ENCODE measurements at regions not wholly inside any gene's neighbourhood (a gene's known extent, or its start where the extent isn't known, plus 50 kb on each side); places are given as distances from the start of the nearest gene placed in this dataset.

DNA sequence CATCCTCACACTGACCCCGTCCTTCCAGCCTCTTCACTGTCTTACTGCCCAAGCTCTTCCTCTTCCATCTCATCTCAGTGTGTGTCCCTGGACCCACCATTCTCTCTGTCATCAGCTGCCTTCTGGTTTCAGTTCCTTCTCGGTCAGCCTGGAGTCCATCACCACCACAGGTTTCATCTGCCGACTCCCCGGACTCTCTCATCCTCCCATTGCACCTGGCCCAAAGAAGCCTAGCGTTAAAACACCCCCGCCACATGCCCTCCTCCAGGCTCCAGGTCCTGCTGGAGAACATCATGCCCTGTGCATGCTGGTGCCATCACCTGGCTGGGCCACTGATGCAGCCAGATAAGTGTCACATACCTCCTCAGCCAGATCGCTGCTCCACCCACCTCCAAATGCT lies 122.1 kb upstream of the GPR12 start:
- no peak overlapping the region for H3K4me3 ChIP-seq (ENCODE audit: low read depth, low read length)
- H3K36me3 ChIP-seq (ENCODE audit: control insufficient read depth, insufficient read depth, low read length): no peaks in the 10 kb centered on the region
- WGBS (ENCODE audit: insufficient coverage): 93% methylated on average over 7 of the region's 7 CpGs
- H3K27me3 ChIP-seq (ENCODE audit: control insufficient read depth, insufficient read depth, low read length): peaks cover 2% of the 10 kb centered on the region
- peaks cover 3% of the 10 kb centered on the region for H3K9me3 ChIP-seq (ENCODE audit: control insufficient read depth, insufficient read depth, low read length)
- peaks cover 6% of the 10 kb centered on the region for H3K4me1 ChIP-seq (ENCODE audit: control insufficient read depth, insufficient read depth, low read length)
- no peak overlapping the region for H3K27ac ChIP-seq (ENCODE audit: low read depth, low read length)
- no peak for DNase-seq (ENCODE audit: low read depth in 4 of 6, low spot score in 6 of 6)

- peaks cover 6% of the 10 kb centered on the region for H3K4me1 ChIP-seq (ENCODE audit: control insufficient read depth, insufficient read depth, low read length)
- peaks cover 2% of the 10 kb centered on the region for H3K27me3 ChIP-seq (ENCODE audit: control insufficient read depth, insufficient read depth, low read length)
- no peak overlapping the region for H3K4me3 ChIP-seq (ENCODE audit: low read depth, low read length)
- 15% methylated on average over 5 of the region's 6 CpGs for WGBS (ENCODE audit: insufficient coverage)
- no peak overlapping the region for H3K27ac ChIP-seq (ENCODE audit: low read depth, low read length)
- H3K9me3 ChIP-seq (ENCODE audit: control insufficient read depth, insufficient read depth, low read length): peaks cover 3% of the 10 kb centered on the region
- DNase-seq (ENCODE audit: low read depth in 4 of 6, low spot score in 6 of 6): peak in 2 of 6 donors; percentile 26 to 72
- H3K36me3 ChIP-seq (ENCODE audit: control insufficient read depth, insufficient read depth, low read length): no peaks in the 10 kb centered on the region
Measured at GRCh38 chr13:26881154-26881553, 120.6 kb upstream of the GPR12 start.

GRCh38 chr13:26880735-26881134 lies 120.1 kb upstream of the GPR12 start:
- H3K9me3 ChIP-seq (ENCODE audit: control insufficient read depth, insufficient read depth, low read length): peaks cover 3% of the 10 kb centered on the region
- no peaks in the 10 kb centered on the region for H3K36me3 ChIP-seq (ENCODE audit: control insufficient read depth, insufficient read depth, low read length)
- H3K27me3 ChIP-seq (ENCODE audit: control insufficient read depth, insufficient read depth, low read length): peaks cover 2% of the 10 kb centered on the region
- 33% methylated on average over 7 of the region's 8 CpGs for WGBS (ENCODE audit: insufficient coverage)
- peak in 1 of 6 donors; percentile 28 for DNase-seq (ENCODE audit: low read depth in 4 of 6, low spot score in 6 of 6)
- no peak overlapping the region for H3K27ac ChIP-seq (ENCODE audit: low read depth, low read length)
- no peak overlapping the region for H3K4me3 ChIP-seq (ENCODE audit: low read depth, low read length)
- peaks cover 6% of the 10 kb centered on the region for H3K4me1 ChIP-seq (ENCODE audit: control insufficient read depth, insufficient read depth, low read length)

DNA sequence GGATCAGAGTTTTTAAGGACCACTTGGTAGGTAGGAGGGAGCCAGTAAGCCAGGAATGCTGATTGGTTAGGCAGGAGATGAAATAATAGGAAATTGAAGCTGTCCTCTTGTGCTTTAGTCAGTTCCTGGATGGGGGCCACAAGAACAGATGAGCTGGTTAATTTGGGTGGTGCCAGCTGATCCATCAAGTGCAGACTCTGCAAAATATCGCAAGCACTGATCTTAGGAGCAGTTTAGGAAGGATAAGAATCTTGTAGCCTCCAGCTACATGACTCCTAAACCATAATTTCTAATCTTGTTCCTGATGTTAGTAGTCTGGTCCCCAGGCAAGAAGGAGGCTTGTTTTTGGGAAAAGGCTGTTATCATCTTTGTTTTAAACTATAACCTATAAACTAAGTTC lies 117.9 kb upstream of the GPR12 start:
- WGBS (ENCODE audit: insufficient coverage): no CpG with 5 or more reads among the region's 1 CpG
- H3K27me3 ChIP-seq (ENCODE audit: control insufficient read depth, insufficient read depth, low read length): no peaks in the 10 kb centered on the region
- H3K4me3 ChIP-seq (ENCODE audit: low read depth, low read length): no peak overlapping the region
- H3K4me1 ChIP-seq (ENCODE audit: control insufficient read depth, insufficient read depth, low read length): peaks cover 6% of the 10 kb centered on the region
- peaks cover 3% of the 10 kb centered on the region for H3K9me3 ChIP-seq (ENCODE audit: control insufficient read depth, insufficient read depth, low read length)
- H3K36me3 ChIP-seq (ENCODE audit: control insufficient read depth, insufficient read depth, low read length): no peaks in the 10 kb centered on the region
- DNase-seq (ENCODE audit: low read depth in 4 of 6, low spot score in 6 of 6): no peak
- H3K27ac ChIP-seq (ENCODE audit: low read depth, low read length): no peak overlapping the region

- Histone ChIP-seq H3K4me1 (ENCODE audit: control insufficient read depth, insufficient read depth, low read length) (peaks cover 11% of the 10 kb centered on the region), H3K27ac (ENCODE audit: low read depth, low read length) (no peak overlapping the region), H3K27me3 (ENCODE audit: control insufficient read depth, insufficient read depth, low read length) (no peaks in the 10 kb centered on the region), H3K4me3 (ENCODE audit: low read depth, low read length) (no peak overlapping the region), H3K9me3 (ENCODE audit: control insufficient read depth, insufficient read depth, low read length) (peaks cover 3% of the 10 kb centered on the region), H3K36me3 (ENCODE audit: control insufficient read depth, insufficient read depth, low read length) (no peaks in the 10 kb centered on the region)
- 57% methylated on average over 2 of the region's 7 CpGs for WGBS (ENCODE audit: insufficient coverage)
- DNase-seq (ENCODE audit: low read depth in 4 of 6, low spot score in 6 of 6): no peak
Measured at GRCh38 chr13:26873386-26873698, 112.8 kb upstream of the GPR12 start.

DNA sequence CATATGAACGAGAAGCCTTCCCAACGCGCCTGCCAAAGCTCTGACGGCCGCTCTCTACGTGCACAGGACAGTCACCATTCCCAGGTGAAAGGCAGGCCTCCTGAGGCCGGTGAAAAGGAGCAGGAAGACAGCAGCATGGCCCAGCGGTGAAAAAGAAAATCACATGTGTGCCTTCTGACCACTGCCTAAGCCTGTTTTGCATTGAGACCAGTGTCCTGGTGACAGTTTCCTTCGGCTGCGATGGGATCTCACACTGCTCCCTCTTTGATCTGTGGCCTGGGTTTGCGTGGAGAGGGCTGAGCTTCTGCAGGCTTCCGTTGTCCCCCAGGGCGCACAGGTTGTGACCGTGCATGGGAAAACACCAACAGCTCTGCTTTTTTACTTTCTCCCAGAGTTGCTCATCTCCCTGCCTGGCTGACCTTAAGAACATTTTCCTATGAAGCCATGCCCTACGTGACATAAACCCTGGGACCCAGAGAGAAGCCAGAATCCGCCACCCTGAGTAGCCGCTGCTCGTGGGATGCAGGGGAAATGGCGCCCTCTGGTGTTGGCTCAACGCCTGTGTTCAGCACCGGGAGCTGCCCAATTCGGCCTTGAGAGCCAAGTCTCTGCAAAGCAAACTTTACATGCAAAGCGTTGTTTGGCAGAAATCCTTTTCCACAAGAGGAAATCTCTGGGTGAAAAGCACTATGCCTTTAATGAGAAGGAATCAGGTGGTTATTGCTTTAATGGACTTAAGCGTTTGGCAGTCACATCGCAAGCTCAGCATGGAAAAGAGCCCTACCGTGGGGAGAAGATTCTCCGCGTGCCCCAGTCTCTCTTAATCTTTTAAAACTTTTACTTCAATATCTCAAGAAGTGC lies 112.2 kb upstream of the GPR12 start:
- DNase-seq (ENCODE audit: low read depth in 4 of 6, low spot score in 6 of 6): peak in 2 of 6 donors; percentile 72 to 85
- no peak overlapping the region for H3K4me3 ChIP-seq (ENCODE audit: low read depth, low read length)
- H3K27ac ChIP-seq (ENCODE audit: low read depth, low read length): no peak overlapping the region
- no peaks in the 10 kb centered on the region for H3K27me3 ChIP-seq (ENCODE audit: control insufficient read depth, insufficient read depth, low read length)
- 40% methylated on average over 23 of the region's 28 CpGs for WGBS (ENCODE audit: insufficient coverage)
- peaks cover 11% of the 10 kb centered on the region for H3K4me1 ChIP-seq (ENCODE audit: control insufficient read depth, insufficient read depth, low read length)
- H3K36me3 ChIP-seq (ENCODE audit: control insufficient read depth, insufficient read depth, low read length): no peaks in the 10 kb centered on the region
- H3K9me3 ChIP-seq (ENCODE audit: control insufficient read depth, insufficient read depth, low read length): peaks cover under 1% of the 10 kb centered on the region

- WGBS (ENCODE audit: insufficient coverage): 17% methylated on average over 4 of the region's 5 CpGs
- H3K4me1 ChIP-seq (ENCODE audit: control insufficient read depth, insufficient read depth, low read length): peaks cover 3% of the 10 kb centered on the region
- H3K4me3 ChIP-seq (ENCODE audit: low read depth, low read length): no peak overlapping the region
- H3K27me3 ChIP-seq (ENCODE audit: control insufficient read depth, insufficient read depth, low read length): no peaks in the 10 kb centered on the region
- H3K9me3 ChIP-seq (ENCODE audit: control insufficient read depth, insufficient read depth, low read length): no peaks in the 10 kb centered on the region
- DNase-seq (ENCODE audit: low read depth in 4 of 6, low spot score in 6 of 6): peak in 2 of 6 donors; percentile 41 to 58
- H3K36me3 ChIP-seq (ENCODE audit: control insufficient read depth, insufficient read depth, low read length): no peaks in the 10 kb centered on the region
- no peak overlapping the region for H3K27ac ChIP-seq (ENCODE audit: low read depth, low read length)
Measured at GRCh38 chr13:26867451-26868091, 107.0 kb upstream of the GPR12 start.

GRCh38 chr13:26864576-26864975 lies 104.0 kb upstream of the GPR12 start:
- Histone ChIP-seq H3K36me3 (ENCODE audit: control insufficient read depth, insufficient read depth, low read length) (no peaks in the 10 kb centered on the region), H3K27ac (ENCODE audit: low read depth, low read length) (no peak overlapping the region), H3K27me3 (ENCODE audit: control insufficient read depth, insufficient read depth, low read length) (no peaks in the 10 kb centered on the region), H3K4me1 (ENCODE audit: control insufficient read depth, insufficient read depth, low read length) (no peaks in the 10 kb centered on the region), H3K9me3 (ENCODE audit: control insufficient read depth, insufficient read depth, low read length) (no peaks in the 10 kb centered on the region), H3K4me3 (ENCODE audit: low read depth, low read length) (no peak overlapping the region)
- 79% methylated on average over 2 of the region's 5 CpGs for WGBS (ENCODE audit: insufficient coverage)
- peak in 2 of 6 donors; percentile 39 to 79 for DNase-seq (ENCODE audit: low read depth in 4 of 6, low spot score in 6 of 6)

DNA sequence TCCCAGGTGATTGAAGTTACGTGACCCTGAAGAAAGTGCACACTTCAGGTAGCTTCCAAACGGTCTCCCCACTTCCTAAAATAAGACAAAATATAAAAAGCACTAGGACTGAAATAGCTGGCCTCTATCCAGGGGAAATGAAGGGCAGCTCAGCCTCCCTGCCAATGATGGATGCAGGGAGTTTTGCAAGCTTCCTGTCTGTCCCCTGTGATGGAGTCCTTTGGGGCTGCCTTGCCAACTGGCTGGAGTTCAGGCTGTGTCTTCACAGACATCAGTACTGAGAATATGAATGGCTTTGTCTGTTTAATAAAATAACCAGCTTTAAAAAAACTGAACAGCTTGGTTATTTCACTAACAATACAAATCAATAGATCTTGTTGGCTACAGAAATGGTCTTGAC lies 101.4 kb upstream of the GPR12 start:
- H3K27ac ChIP-seq (ENCODE audit: low read depth, low read length): no peak overlapping the region
- no peak overlapping the region for H3K4me3 ChIP-seq (ENCODE audit: low read depth, low read length)
- peaks cover 3% of the 10 kb centered on the region for H3K4me1 ChIP-seq (ENCODE audit: control insufficient read depth, insufficient read depth, low read length)
- H3K27me3 ChIP-seq (ENCODE audit: control insufficient read depth, insufficient read depth, low read length): no peaks in the 10 kb centered on the region
- no peaks in the 10 kb centered on the region for H3K36me3 ChIP-seq (ENCODE audit: control insufficient read depth, insufficient read depth, low read length)
- H3K9me3 ChIP-seq (ENCODE audit: control insufficient read depth, insufficient read depth, low read length): no peaks in the 10 kb centered on the region
- 71% methylated on average over 1 of the region's 2 CpGs for WGBS (ENCODE audit: insufficient coverage)
- peak in 2 of 6 donors; percentile 49 to 68 for DNase-seq (ENCODE audit: low read depth in 4 of 6, low spot score in 6 of 6)

- peaks cover 14% of the 10 kb centered on the region for H3K4me1 ChIP-seq (ENCODE audit: control insufficient read depth, insufficient read depth, low read length)
- H3K27me3 ChIP-seq (ENCODE audit: control insufficient read depth, insufficient read depth, low read length): no peaks in the 10 kb centered on the region
- H3K9me3 ChIP-seq (ENCODE audit: control insufficient read depth, insufficient read depth, low read length): no peaks in the 10 kb centered on the region
- DNase-seq (ENCODE audit: low read depth in 4 of 6, low spot score in 6 of 6): peak in 2 of 6 donors; percentile 51 to 52
- no peak overlapping the region for H3K27ac ChIP-seq (ENCODE audit: low read depth, low read length)
- whole genome bisulfite sequencing (ENCODE audit: insufficient coverage): no CpG with 5 or more reads among the region's 5 CpGs
- H3K36me3 ChIP-seq (ENCODE audit: control insufficient read depth, insufficient read depth, low read length): no peaks in the 10 kb centered on the region
- no peak overlapping the region for H3K4me3 ChIP-seq (ENCODE audit: low read depth, low read length)
Measured at GRCh38 chr13:26855921-26856320, 95.3 kb upstream of the GPR12 start.

All from spinal cord (tissue), 9 donors.